ENCODE measurements at regions not wholly inside any gene's neighbourhood (a gene's known extent, or its start where the extent isn't known, plus 50 kb on each side); places are given as distances from the start of the nearest gene placed in this dataset.

GRCh38 chr12:107894589-107894988 is 120.1 kb downstream of the ASCL4 start:
- DNase-seq: no peak

GRCh38 chr12:107895966-107896365 is 121.5 kb downstream of the ASCL4 start:
- DNase-seq: no peak

- DNase-seq: no peak
Observed at GRCh38 chr12:107900588-107900987, 126.1 kb downstream of the ASCL4 start.

GRCh38 chr12:107903341-107904061 is 129.0 kb downstream of the ASCL4 start:
- peak; percentile 73 for DNase-seq

GRCh38 chr12:107906707-107907106 is 132.2 kb downstream of the ASCL4 start:
- no peak for DNase-seq

- peak; percentile 9 for DNase-seq
Observed at GRCh38 chr12:107912421-107913004, 138.0 kb downstream of the ASCL4 start.

- DNase-seq: no peak
Observed at GRCh38 chr12:107914460-107914977, 140.0 kb downstream of the ASCL4 start.

GRCh38 chr12:107917912-107918800 is 143.7 kb downstream of the ASCL4 start:
- DNase-seq: peak; percentile 41

GRCh38 chr12:107921062-107921461 is 146.6 kb downstream of the ASCL4 start:
- no peak for DNase-seq

GRCh38 chr12:107925125-107925524 is 150.6 kb downstream of the ASCL4 start:
- no peak for DNase-seq

GRCh38 chr12:107929436-107929835 is 154.9 kb downstream of the ASCL4 start:
- DNase-seq: peak; percentile 18

GRCh38 chr12:107931761-107932160 is 157.3 kb downstream of the ASCL4 start:
- DNase-seq: no peak

- DNase-seq: no peak
Observed at GRCh38 chr12:107938446-107938845, 163.9 kb downstream of the ASCL4 start.

GRCh38 chr12:107948391-107948945 is 174.0 kb downstream of the ASCL4 start:
- no peak for DNase-seq

- no peak for DNase-seq
Observed at GRCh38 chr12:107951024-107951423, 176.5 kb downstream of the ASCL4 start.

GRCh38 chr12:107955966-107956643 is 173.0 kb upstream of the WSCD2 start:
- DNase-seq: no peak

GRCh38 chr12:107957459-107957858 is 171.6 kb upstream of the WSCD2 start:
- no peak for DNase-seq

- DNase-seq: no peak
Observed at GRCh38 chr12:107963635-107964034, 165.5 kb upstream of the WSCD2 start.

- no peak for DNase-seq
Observed at GRCh38 chr12:107967170-107967569, 161.9 kb upstream of the WSCD2 start.

- DNase-seq: no peak
Observed at GRCh38 chr12:107973950-107974349, 155.1 kb upstream of the WSCD2 start.

GRCh38 chr12:107976331-107976730 is 152.8 kb upstream of the WSCD2 start:
- no peak for DNase-seq

- no peak for DNase-seq
Observed at GRCh38 chr12:107978201-107978600, 150.9 kb upstream of the WSCD2 start.

- DNase-seq: no peak
Observed at GRCh38 chr12:107978641-107979040, 150.4 kb upstream of the WSCD2 start.
